ENCODE measurements at regions not wholly inside any gene's neighbourhood (a gene's known extent, or its start where the extent isn't known, plus 50 kb on each side); places are given as distances from the start of the nearest gene placed in this dataset.

GRCh38 chr13:57438072-57438471, 193.5 kb upstream of the PCDH17 start:
- no peaks in the 10 kb centered on the region for H3K4me1 Mint-ChIP-seq (ENCODE audit: low read depth, unreplicated experiment)
- no peaks in the 10 kb centered on the region for H3K36me3 Mint-ChIP-seq (ENCODE audit: insufficient read depth, unreplicated experiment)
- BruUV-seq (replicated peaks), result no TSS peak
- CTCF ChIA-PET, result no interaction called here
- no peaks in the 10 kb centered on the region for H3K27me3 Mint-ChIP-seq (ENCODE audit: unreplicated experiment)
- no peak overlapping the region for H3K27ac Mint-ChIP-seq (ENCODE audit: unreplicated experiment)
- TF ChIP-seq, protein P1, sequence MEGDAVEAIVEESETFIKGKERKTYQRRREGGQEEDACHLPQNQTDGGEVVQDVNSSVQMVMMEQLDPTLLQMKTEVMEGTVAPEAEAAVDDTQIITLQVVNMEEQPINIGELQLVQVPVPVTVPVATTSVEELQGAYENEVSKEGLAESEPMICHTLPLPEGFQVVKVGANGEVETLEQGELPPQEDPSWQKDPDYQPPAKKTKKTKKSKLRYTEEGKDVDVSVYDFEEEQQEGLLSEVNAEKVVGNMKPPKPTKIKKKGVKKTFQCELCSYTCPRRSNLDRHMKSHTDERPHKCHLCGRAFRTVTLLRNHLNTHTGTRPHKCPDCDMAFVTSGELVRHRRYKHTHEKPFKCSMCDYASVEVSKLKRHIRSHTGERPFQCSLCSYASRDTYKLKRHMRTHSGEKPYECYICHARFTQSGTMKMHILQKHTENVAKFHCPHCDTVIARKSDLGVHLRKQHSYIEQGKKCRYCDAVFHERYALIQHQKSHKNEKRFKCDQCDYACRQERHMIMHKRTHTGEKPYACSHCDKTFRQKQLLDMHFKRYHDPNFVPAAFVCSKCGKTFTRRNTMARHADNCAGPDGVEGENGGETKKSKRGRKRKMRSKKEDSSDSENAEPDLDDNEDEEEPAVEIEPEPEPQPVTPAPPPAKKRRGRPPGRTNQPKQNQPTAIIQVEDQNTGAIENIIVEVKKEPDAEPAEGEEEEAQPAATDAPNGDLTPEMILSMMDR (IDR thresholded peaks at IDR 0.05; ENCODE audit: unreplicated experiment), result no peak
- no peak for DNase-seq
- no peaks in the 10 kb centered on the region for H3K9me3 Mint-ChIP-seq (ENCODE audit: low read depth, unreplicated experiment)
- no peak overlapping the region for H3K4me3 Mint-ChIP-seq (ENCODE audit: low read depth, unreplicated experiment)
- intact Hi-C loops (cut with micrococcal nuclease; ENCODE audit: unreplicated experiment), result no loop called here

- intact Hi-C loops (cut with micrococcal nuclease; ENCODE audit: unreplicated experiment), result no loop called here
- no peaks in the 10 kb centered on the region for H3K9me3 Mint-ChIP-seq (ENCODE audit: low read depth, unreplicated experiment)
- TF ChIP-seq, protein P1 (IDR thresholded peaks at IDR 0.05; ENCODE audit: unreplicated experiment), result no peak
- CTCF ChIA-PET, result no interaction called here
- no peaks in the 10 kb centered on the region for H3K27me3 Mint-ChIP-seq (ENCODE audit: unreplicated experiment)
- no peak for DNase-seq
- no peak overlapping the region for H3K27ac Mint-ChIP-seq (ENCODE audit: unreplicated experiment)
- H3K36me3 Mint-ChIP-seq (ENCODE audit: insufficient read depth, unreplicated experiment), result no peaks in the 10 kb centered on the region
- no TSS peak for BruUV-seq (replicated peaks)
- no peaks in the 10 kb centered on the region for H3K4me1 Mint-ChIP-seq (ENCODE audit: low read depth, unreplicated experiment)
- no peak overlapping the region for H3K4me3 Mint-ChIP-seq (ENCODE audit: low read depth, unreplicated experiment)
Observed at GRCh38 chr13:57443494-57443893, 188.1 kb upstream of the PCDH17 start.

DNA sequence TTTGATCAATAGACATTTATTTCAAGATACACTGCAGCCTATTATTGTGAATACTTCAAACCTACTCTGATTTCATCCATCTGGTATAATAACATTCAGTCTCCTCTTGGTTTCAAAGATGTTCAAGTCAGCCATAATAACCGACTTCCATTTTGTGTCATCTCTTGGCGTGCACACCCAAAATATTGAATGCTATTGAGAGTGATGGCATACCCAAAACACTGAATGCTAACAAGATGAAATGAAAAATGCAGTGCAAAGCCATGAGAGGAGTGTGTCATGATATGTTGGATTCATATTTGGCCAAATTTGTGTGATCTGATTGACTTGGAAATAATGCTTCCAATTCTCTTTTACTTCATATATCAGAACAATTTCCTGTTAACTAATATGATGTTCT, 181.2 kb upstream of the PCDH17 start:
- no TSS peak for BruUV-seq (replicated peaks)
- Mint-ChIP-seq H3K27ac (ENCODE audit: unreplicated experiment) (no peak overlapping the region), H3K36me3 (ENCODE audit: insufficient read depth, unreplicated experiment) (no peaks in the 10 kb centered on the region), H3K4me3 (ENCODE audit: low read depth, unreplicated experiment) (no peak overlapping the region), H3K27me3 (ENCODE audit: unreplicated experiment) (no peaks in the 10 kb centered on the region), H3K9me3 (ENCODE audit: low read depth, unreplicated experiment) (no peaks in the 10 kb centered on the region), H3K4me1 (ENCODE audit: low read depth, unreplicated experiment) (no peaks in the 10 kb centered on the region)
- TF ChIP-seq, protein P1 (IDR thresholded peaks at IDR 0.05; ENCODE audit: unreplicated experiment), result no peak
- intact Hi-C loops (cut with micrococcal nuclease; ENCODE audit: unreplicated experiment), result no loop called here
- no peak for DNase-seq
- CTCF ChIA-PET, result no interaction called here

GRCh38 chr13:57452228-57452627, 179.3 kb upstream of the PCDH17 start:
- CTCF ChIA-PET, result no interaction called here
- H3K27me3 Mint-ChIP-seq (ENCODE audit: unreplicated experiment), result no peaks in the 10 kb centered on the region
- no peak for DNase-seq

More at GRCh38 chr13:57452228-57452627, 179.3 kb upstream of the PCDH17 start:
- intact Hi-C loops (cut with micrococcal nuclease; ENCODE audit: unreplicated experiment), result no loop called here
- TF ChIP-seq, protein P1 (IDR thresholded peaks at IDR 0.05; ENCODE audit: unreplicated experiment), result no peak
- no TSS peak for BruUV-seq (replicated peaks)
- Mint-ChIP-seq H3K9me3 (ENCODE audit: low read depth, unreplicated experiment) (peaks cover 3% of the 10 kb centered on the region), H3K27ac (ENCODE audit: unreplicated experiment) (no peak overlapping the region), H3K4me1 (ENCODE audit: low read depth, unreplicated experiment) (no peaks in the 10 kb centered on the region), H3K36me3 (ENCODE audit: insufficient read depth, unreplicated experiment) (no peaks in the 10 kb centered on the region), H3K4me3 (ENCODE audit: low read depth, unreplicated experiment) (no peak overlapping the region)
